ENCODE measurements at regions not wholly inside any gene's neighbourhood (a gene's known extent, or its start where the extent isn't known, plus 50 kb on each side); places are given as distances from the start of the nearest gene placed in this dataset.

DNA sequence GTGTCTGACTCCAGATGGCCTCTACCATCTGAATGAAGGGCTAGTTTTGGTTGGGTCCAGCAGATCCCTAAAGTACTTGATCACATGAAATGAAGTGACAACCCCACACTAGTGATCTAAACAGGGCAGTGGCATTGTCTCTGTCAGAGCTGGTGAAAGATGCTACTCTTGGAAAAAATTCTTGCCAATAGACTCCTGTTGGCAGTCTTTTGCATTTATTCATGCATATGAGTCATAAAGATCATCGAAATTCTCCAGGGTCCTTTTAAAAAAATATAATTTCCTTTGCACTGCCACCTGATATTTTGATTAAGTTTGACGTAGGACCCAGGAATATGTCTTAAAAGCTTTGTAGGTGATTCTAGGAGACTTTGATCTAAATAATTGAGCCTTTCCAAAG lies 135.1 kb upstream of the ELL2 start:
- no peak overlapping the region for H3K4me3 Mint-ChIP-seq
- H3K36me3 Mint-ChIP-seq: no peaks in the 10 kb centered on the region
- no peaks in the 10 kb centered on the region for H3K4me1 ChIP-seq (ENCODE audit: insufficient read depth, low read length)
- H3K4me3 ChIP-seq (ENCODE audit: low read length in 2 of 2): no peak overlapping the region
- H3K27ac ChIP-seq (ENCODE audit: low read depth, low read length): no peak overlapping the region
- intact Hi-C loops (cut with micrococcal nuclease): no loop called here
- H3K36me3 ChIP-seq (ENCODE audit: insufficient read depth, low read length): no peaks in the 10 kb centered on the region
- CTCF ChIA-PET (ENCODE audit: partially characterized antibody): no interaction called here
- H3K4me1 Mint-ChIP-seq: no peaks in the 10 kb centered on the region
- no peaks in the 10 kb centered on the region for H3K27me3 ChIP-seq (ENCODE audit: insufficient read depth, low read length)
- no peaks in the 10 kb centered on the region for H3K9me3 ChIP-seq (ENCODE audit: control insufficient read depth in 1 of 2, low read length in 2 of 2)
- H3K27ac Mint-ChIP-seq: no peak overlapping the region
- no peaks in the 10 kb centered on the region for H3K27me3 Mint-ChIP-seq
- H3K9me3 Mint-ChIP-seq: peaks cover 0 to 4% (median 0%) of the 10 kb centered on the region in 8 donors
- no peak for DNase-seq
- POLR2A ChIA-PET (ENCODE audit: partially characterized antibody): no interaction called here

DNA sequence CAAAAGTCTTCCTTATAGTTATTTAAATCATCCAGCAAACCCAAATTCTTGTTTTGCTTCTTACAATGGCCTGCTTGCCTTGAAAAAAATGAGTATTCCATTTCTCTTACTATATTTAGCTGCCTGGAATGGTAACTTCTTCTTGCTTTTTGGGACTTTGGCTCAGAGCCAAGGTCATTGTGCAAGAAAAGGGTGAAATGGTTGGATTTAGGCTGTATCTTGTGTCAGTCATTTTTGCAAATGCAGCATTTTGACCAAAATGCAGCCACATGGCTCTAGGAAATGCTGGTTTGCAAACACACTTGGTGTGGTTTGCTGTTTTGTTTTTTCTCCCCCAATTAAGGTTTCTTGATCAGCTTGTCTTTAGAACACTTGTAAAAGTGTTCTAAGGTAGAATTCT lies 133.3 kb upstream of the ELL2 start:
- Mint-ChIP-seq H3K4me3 (no peak overlapping the region), H3K36me3 (no peaks in the 10 kb centered on the region), H3K27ac (no peak overlapping the region), H3K9me3 (peaks cover 0 to 4% (median 0%) of the 10 kb centered on the region in 8 donors), H3K27me3 (no peaks in the 10 kb centered on the region), H3K4me1 (no peaks in the 10 kb centered on the region)
- ChIA-PET POLR2A (ENCODE audit: partially characterized antibody) (no interaction called here), CTCF (ENCODE audit: partially characterized antibody) (no interaction called here)
- intact Hi-C loops (cut with micrococcal nuclease): no loop called here
- Histone ChIP-seq H3K4me1 (ENCODE audit: insufficient read depth, low read length) (no peaks in the 10 kb centered on the region), H3K36me3 (ENCODE audit: insufficient read depth, low read length) (no peaks in the 10 kb centered on the region), H3K27me3 (ENCODE audit: insufficient read depth, low read length) (no peaks in the 10 kb centered on the region), H3K27ac (ENCODE audit: low read depth, low read length) (no peak overlapping the region), H3K4me3 (ENCODE audit: low read length in 2 of 2) (no peak overlapping the region), H3K9me3 (ENCODE audit: control insufficient read depth in 1 of 2, low read length in 2 of 2) (no peaks in the 10 kb centered on the region)
- no peak for DNase-seq

DNA sequence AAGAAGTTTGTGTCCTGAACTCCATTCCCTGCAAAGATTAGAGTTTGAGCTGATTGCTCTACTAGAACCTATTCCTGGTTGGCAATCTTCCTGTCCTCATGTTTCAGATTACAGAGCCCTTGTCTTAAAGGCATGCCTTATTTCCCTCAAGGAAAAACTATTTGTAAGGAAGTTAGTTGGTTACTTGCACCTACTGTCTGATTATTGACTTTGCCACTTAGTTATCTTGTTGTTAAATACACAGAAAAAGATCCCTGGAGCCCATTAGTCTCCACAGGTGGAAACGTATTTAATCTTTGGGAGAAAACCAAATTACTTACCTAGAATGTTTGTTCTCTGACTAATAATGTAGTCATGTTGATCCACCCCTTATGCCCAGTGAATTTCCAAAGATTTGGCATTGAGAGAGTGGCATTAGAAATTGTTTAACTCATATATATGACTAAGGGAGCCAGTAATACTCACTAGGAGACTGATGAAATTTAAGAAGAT lies 132.3 kb upstream of the ELL2 start:
- intact Hi-C loops (cut with micrococcal nuclease): no loop called here
- Histone ChIP-seq H3K4me3 (ENCODE audit: low read length in 2 of 2) (no peak overlapping the region), H3K9me3 (ENCODE audit: control insufficient read depth in 1 of 2, low read length in 2 of 2) (no peaks in the 10 kb centered on the region), H3K4me1 (ENCODE audit: insufficient read depth, low read length) (no peaks in the 10 kb centered on the region), H3K36me3 (ENCODE audit: insufficient read depth, low read length) (no peaks in the 10 kb centered on the region), H3K27me3 (ENCODE audit: insufficient read depth, low read length) (no peaks in the 10 kb centered on the region), H3K27ac (ENCODE audit: low read depth, low read length) (no peak overlapping the region)
- Mint-ChIP-seq H3K27ac (no peak overlapping the region), H3K9me3 (peaks cover 0 to 4% (median 0%) of the 10 kb centered on the region in 8 donors), H3K36me3 (no peaks in the 10 kb centered on the region), H3K4me1 (no peaks in the 10 kb centered on the region), H3K27me3 (no peaks in the 10 kb centered on the region), H3K4me3 (no peak overlapping the region)
- POLR2A ChIA-PET (ENCODE audit: partially characterized antibody): no interaction called here
- no peak for DNase-seq
- CTCF ChIA-PET (ENCODE audit: partially characterized antibody): no interaction called here

DNA sequence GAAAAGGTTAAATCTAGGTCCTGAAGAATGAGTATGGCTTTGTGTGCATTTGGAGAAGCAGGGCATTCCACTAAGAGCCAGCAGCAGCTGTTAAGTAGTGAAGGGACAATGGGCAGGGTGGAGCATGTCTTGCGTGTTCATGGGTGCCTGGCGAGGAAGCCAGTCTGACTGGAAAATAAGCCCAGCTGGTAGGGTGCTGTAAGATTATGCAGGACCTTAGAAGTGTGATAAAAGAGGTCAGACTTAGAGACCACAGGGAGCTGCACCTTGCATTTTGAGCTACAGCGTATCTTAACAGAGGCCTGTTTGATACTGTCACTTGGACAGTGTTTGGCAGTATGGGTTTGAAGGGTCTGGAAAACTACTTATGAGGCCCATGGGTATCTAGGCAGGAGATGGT lies 131.7 kb upstream of the ELL2 start:
- Histone ChIP-seq H3K27ac (ENCODE audit: low read depth, low read length) (no peak overlapping the region), H3K4me1 (ENCODE audit: insufficient read depth, low read length) (no peaks in the 10 kb centered on the region), H3K27me3 (ENCODE audit: insufficient read depth, low read length) (no peaks in the 10 kb centered on the region), H3K9me3 (ENCODE audit: control insufficient read depth in 1 of 2, low read length in 2 of 2) (no peaks in the 10 kb centered on the region), H3K4me3 (ENCODE audit: low read length in 2 of 2) (no peak overlapping the region), H3K36me3 (ENCODE audit: insufficient read depth, low read length) (no peaks in the 10 kb centered on the region)
- ChIA-PET CTCF (ENCODE audit: partially characterized antibody) (no interaction called here), POLR2A (ENCODE audit: partially characterized antibody) (no interaction called here)
- intact Hi-C loops (cut with micrococcal nuclease): no loop called here
- peaks cover 0 to 3% (median 0%) of the 10 kb centered on the region in 8 donors for H3K9me3 Mint-ChIP-seq
- no peak for DNase-seq
- H3K4me1 Mint-ChIP-seq: no peaks in the 10 kb centered on the region
- no peaks in the 10 kb centered on the region for H3K27me3 Mint-ChIP-seq
- no peak overlapping the region for H3K4me3 Mint-ChIP-seq
- no peak overlapping the region for H3K27ac Mint-ChIP-seq
- no peaks in the 10 kb centered on the region for H3K36me3 Mint-ChIP-seq

DNA sequence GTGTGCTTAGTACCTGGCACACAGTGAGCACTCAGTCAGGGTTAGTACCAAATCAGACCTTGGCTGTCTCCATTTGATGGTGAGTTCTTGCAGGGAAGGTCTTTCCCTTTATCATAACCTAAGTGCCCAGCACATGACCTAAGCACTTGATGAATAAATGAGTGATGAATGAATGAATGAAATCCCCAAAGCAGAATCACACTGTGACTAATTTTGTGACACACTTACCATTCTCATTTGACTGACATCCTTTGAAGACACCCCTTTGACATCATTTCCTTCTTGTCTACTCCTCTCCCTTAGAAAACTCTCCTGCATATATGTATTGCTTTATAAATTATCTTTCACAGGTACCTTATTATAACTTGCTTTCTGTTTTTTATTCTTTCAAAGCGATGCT lies 130.2 kb upstream of the ELL2 start:
- Mint-ChIP-seq H3K4me1 (no peaks in the 10 kb centered on the region), H3K27me3 (no peaks in the 10 kb centered on the region)
- CTCF ChIA-PET (ENCODE audit: partially characterized antibody): no interaction called here

DNA sequence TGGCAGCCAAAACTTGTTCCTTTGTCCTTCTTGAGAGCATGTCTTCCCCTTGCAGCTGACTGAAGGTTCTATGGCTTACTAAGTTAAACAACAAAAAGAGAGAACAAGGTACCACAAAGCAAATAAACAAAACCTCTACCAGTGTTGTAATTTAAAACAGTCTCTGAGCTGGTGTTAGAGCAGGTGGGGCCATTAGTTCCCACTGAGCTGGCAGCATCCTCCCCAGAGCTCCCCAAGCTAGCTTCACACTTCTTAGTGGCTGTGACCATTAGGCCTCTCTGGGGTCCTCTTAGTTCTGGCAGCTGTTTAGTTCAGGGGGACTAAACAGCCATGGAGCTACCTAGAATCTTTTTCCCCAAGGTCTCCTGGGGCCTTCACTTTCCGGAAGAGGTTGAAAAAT lies 128.6 kb upstream of the ELL2 start:
- no peak for DNase-seq
- H3K4me1 ChIP-seq (ENCODE audit: insufficient read depth, low read length): no peaks in the 10 kb centered on the region
- Mint-ChIP-seq H3K4me1 (no peaks in the 10 kb centered on the region), H3K36me3 (no peaks in the 10 kb centered on the region), H3K4me3 (no peak overlapping the region), H3K9me3 (no peaks in the 10 kb centered on the region), H3K27me3 (no peaks in the 10 kb centered on the region), H3K27ac (no peak overlapping the region)
- H3K4me3 ChIP-seq (ENCODE audit: low read length in 2 of 2): no peak overlapping the region
- H3K27me3 ChIP-seq (ENCODE audit: insufficient read depth, low read length): no peaks in the 10 kb centered on the region
- no peaks in the 10 kb centered on the region for H3K36me3 ChIP-seq (ENCODE audit: insufficient read depth, low read length)
- CTCF ChIA-PET (ENCODE audit: partially characterized antibody): interaction anchor here (1.1 kb wide), 1 partner anchor 15 kb away, joined by 3 read pairs; no protein-coding TSS in a partner anchor
- H3K27ac ChIP-seq (ENCODE audit: low read depth, low read length): no peak overlapping the region
- POLR2A ChIA-PET (ENCODE audit: partially characterized antibody): no interaction called here
- H3K9me3 ChIP-seq (ENCODE audit: control insufficient read depth in 1 of 2, low read length in 2 of 2): no peaks in the 10 kb centered on the region
- intact Hi-C loops (cut with micrococcal nuclease): no loop called here

More for the DNA sequence above, 130.2 kb upstream of the ELL2 start:
- H3K4me3 ChIP-seq (ENCODE audit: low read length in 2 of 2): no peak overlapping the region
- H3K27me3 ChIP-seq (ENCODE audit: insufficient read depth, low read length): no peaks in the 10 kb centered on the region
- Mint-ChIP-seq H3K27ac (no peak overlapping the region), H3K4me3 (no peak overlapping the region), H3K36me3 (no peaks in the 10 kb centered on the region), H3K9me3 (no peaks in the 10 kb centered on the region)
- H3K36me3 ChIP-seq (ENCODE audit: insufficient read depth, low read length): no peaks in the 10 kb centered on the region
- no peak for DNase-seq
- no peaks in the 10 kb centered on the region for H3K4me1 ChIP-seq (ENCODE audit: insufficient read depth, low read length)
- intact Hi-C loops (cut with micrococcal nuclease): no loop called here
- no peak overlapping the region for H3K27ac ChIP-seq (ENCODE audit: low read depth, low read length)
- H3K9me3 ChIP-seq (ENCODE audit: control insufficient read depth in 1 of 2, low read length in 2 of 2): no peaks in the 10 kb centered on the region
- POLR2A ChIA-PET (ENCODE audit: partially characterized antibody): no interaction called here

DNA sequence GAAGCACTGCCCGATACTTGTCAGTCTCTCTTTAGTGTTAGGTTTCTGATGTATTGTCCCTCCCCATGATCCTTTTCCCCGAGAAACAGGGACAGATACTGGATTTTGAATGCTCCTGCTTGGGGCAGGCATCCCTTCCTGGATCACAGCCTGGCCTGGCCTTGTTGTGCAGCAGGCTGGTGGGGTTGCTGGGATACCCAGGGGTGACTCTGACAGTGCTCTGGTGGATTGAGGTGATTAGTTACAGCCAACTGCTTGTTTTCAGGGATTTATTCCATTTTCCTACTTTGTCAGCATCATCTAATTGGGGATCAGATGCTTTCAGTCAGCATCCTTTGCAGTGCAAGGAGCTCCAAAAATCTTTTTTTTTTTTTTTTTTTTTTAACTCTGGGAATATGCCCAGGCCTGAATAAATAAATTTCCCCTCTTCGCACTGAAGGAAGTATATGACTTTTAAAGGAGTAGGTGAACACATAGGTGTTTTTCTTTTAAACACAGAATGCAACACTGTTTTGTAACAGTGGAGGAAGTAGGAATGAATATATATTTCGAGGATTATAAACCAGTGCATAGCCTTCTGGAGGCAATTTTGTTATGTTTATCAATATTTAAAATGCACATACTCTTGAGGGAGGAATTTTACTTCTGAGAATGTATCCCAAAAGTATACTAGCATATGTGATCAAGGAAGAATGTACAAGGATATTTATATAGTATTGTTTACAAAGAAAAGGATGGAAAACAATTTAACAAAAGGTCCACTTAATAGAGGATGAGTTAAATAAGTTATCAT lies 127.3 kb upstream of the ELL2 start:
- ChIA-PET CTCF (ENCODE audit: partially characterized antibody) (interaction anchor here (1.0 to 1.1 kb wide), 2 partner anchors 9 to 14 kb away, joined by 3 to 4 read pairs; no protein-coding TSS in a partner anchor), POLR2A (ENCODE audit: partially characterized antibody) (no interaction called here)

More for the DNA sequence above, 127.3 kb upstream of the ELL2 start:
- no peak overlapping the region for H3K4me3 Mint-ChIP-seq
- no peak for DNase-seq
- Histone ChIP-seq H3K36me3 (ENCODE audit: insufficient read depth, low read length) (no peaks in the 10 kb centered on the region), H3K27ac (ENCODE audit: low read depth, low read length) (no peak overlapping the region), H3K9me3 (ENCODE audit: control insufficient read depth in 1 of 2, low read length in 2 of 2) (no peaks in the 10 kb centered on the region), H3K27me3 (ENCODE audit: insufficient read depth, low read length) (no peaks in the 10 kb centered on the region), H3K4me3 (ENCODE audit: low read length in 2 of 2) (no peak overlapping the region), H3K4me1 (ENCODE audit: insufficient read depth, low read length) (no peaks in the 10 kb centered on the region)
- intact Hi-C loops (cut with micrococcal nuclease): no loop called here
- no peaks in the 10 kb centered on the region for H3K9me3 Mint-ChIP-seq
- no peaks in the 10 kb centered on the region for H3K4me1 Mint-ChIP-seq
- H3K36me3 Mint-ChIP-seq: no peaks in the 10 kb centered on the region
- H3K27ac Mint-ChIP-seq: no peak overlapping the region
- H3K27me3 Mint-ChIP-seq: peaks cover 0 to 2% of the 10 kb centered on the region in 2 donors
